Upper lobe of right lung (tissue), 1 donor: ENCODE measurements at regions not wholly inside any gene's neighbourhood (a gene's known extent, or its start where the extent isn't known, plus 50 kb on each side); places are given as distances from the start of the nearest gene placed in this dataset.

ENCODE experiments used
- ATAC-seq: fragments of 200-7000 bp; cut with Tn5 transposase; one replicate; pipeline ENCODE4 v1.9.1; 2020; ENCODE audit warnings: mild to moderate bottlenecking, moderate library complexity
- DNase-seq: peaks from one replicate; pipeline ENCODE4 v3.0.0-alpha.2; 2020
- H3K27ac ChIP-seq: fragments of 200-600 bp; one replicate; pipeline ENCODE4 v1.8.0; 2022
- H3K27me3 ChIP-seq: fragments of 200-600 bp; one replicate; pipeline ENCODE4 v1.8.0; 2022; ENCODE audit warnings: mild to moderate bottlenecking
- H3K36me3 ChIP-seq: fragments of 200-600 bp; one replicate; pipeline ENCODE4 v1.8.0; 2022
- H3K4me1 ChIP-seq: fragments of 200-600 bp; one replicate; pipeline ENCODE4 v1.8.0; 2022
- H3K4me3 ChIP-seq: fragments of 200-600 bp; one replicate; pipeline ENCODE4 v1.8.0; 2022; ENCODE audit warnings: mild to moderate bottlenecking
- H3K9me3 ChIP-seq: fragments of 200-600 bp; one replicate; pipeline ENCODE4 v1.8.0; 2022
- CTCF ChIP-seq: fragments of 200-600 bp; IDR thresholded peaks from one replicate; pipeline ENCODE4 v1.8.0; 2022; ENCODE audit warnings: antibody characterized with exemption
- intact Hi-C: fragments of 100-400 bp; cut with DNase I; formaldehyde crosslinking; loops from one replicate; pipeline ENCODE4 v1.11.0; 2022
- donor health status: DM: no; HTN: yes; CAD: no; lungs with severe emphysema.

- no peaks in the 10 kb centered on the region for H3K9me3 ChIP-seq
- ATAC-seq (no peak), DNase-seq (no peak)
- TF ChIP-seq CTCF: no peak
- intact Hi-C loops: no loop called here
- H3K4me3 ChIP-seq: no peak overlapping the region
- H3K36me3 ChIP-seq: no peaks in the 10 kb centered on the region
- H3K27ac ChIP-seq: no peak overlapping the region
- no peaks in the 10 kb centered on the region for H3K27me3 ChIP-seq
- H3K4me1 ChIP-seq: no peaks in the 10 kb centered on the region
Observed at GRCh38 chr3:180116658-180117057, 79.9 kb upstream of the PEX5L start.

DNA sequence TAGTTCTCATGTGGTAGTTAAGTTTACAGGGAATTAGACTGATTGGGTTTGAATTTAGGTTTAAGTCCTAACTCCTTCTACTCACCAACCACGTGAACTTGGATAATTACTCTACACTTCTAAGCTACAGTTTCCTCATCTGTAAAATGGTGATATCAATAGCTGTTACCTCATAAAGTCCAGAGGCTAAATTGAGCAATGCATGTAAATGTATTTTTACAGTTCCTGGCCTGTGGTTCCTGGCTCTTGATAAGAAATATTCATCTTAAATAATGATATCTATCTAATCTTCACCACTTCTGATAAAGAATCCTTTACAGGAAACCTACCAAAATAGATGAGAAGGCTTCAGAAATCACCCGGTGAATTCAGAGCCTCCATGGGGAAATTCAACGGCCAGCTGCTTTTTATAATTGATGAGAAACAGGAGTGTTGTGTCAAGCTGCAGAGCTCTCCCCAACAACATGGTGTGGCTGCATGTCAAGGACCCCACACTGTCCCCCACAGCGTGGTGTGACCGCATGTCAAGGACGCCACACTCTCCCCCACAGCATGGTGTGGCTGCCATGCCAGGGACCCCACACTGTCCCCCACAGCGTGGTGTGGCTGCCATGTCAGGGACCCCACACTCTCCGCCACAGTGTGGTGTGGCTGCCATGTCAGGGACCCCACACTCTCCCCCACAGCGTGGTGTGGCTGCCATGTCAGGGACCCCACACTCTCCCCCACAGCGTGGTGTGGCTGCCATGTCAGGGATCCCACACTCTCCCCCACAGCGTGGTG, 80.8 kb upstream of the PEX5L start:
- TF ChIP-seq CTCF: no peak
- DNase-seq: no peak

DNA sequence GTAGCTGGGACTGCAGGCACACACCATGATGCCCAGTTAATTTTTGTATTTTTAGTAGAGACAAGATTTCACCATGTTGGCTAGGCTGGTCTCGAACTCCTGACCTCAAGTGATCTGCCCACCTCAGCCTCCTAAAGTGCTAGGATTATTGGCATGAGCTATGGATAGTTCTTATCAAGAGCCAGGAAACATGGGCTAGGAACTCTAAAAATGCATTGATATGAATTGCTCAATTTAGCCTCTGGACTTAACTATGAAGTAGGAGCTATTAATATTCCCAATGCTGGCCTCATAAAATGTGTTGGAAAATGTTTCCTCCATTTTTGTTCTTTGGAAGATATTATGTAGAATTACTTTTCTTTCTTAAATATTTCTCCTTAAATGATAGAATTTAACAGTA, 82.8 kb upstream of the PEX5L start:
- intact Hi-C loops: no loop called here
- ATAC-seq (no peak), DNase-seq (no peak)
- Histone ChIP-seq H3K9me3 (no peaks in the 10 kb centered on the region), H3K27ac (no peak overlapping the region), H3K4me1 (no peaks in the 10 kb centered on the region), H3K27me3 (no peaks in the 10 kb centered on the region), H3K36me3 (no peaks in the 10 kb centered on the region), H3K4me3 (no peak overlapping the region)
- TF ChIP-seq CTCF: no peak

More for the DNA sequence above, 80.8 kb upstream of the PEX5L start:
- intact Hi-C loops: no loop called here
- no peak overlapping the region for H3K27ac ChIP-seq
- H3K4me3 ChIP-seq: no peak overlapping the region
- H3K27me3 ChIP-seq: no peaks in the 10 kb centered on the region
- no peaks in the 10 kb centered on the region for H3K4me1 ChIP-seq
- no peaks in the 10 kb centered on the region for H3K36me3 ChIP-seq
- no peaks in the 10 kb centered on the region for H3K9me3 ChIP-seq
- ATAC-seq: no peak

GRCh38 chr3:180123928-180124327, 87.2 kb upstream of the PEX5L start:
- H3K27me3 ChIP-seq: no peaks in the 10 kb centered on the region
- H3K36me3 ChIP-seq: no peaks in the 10 kb centered on the region
- no peak for DNase-seq
- no peak overlapping the region for H3K27ac ChIP-seq
- H3K4me1 ChIP-seq: no peaks in the 10 kb centered on the region
- no peak overlapping the region for H3K4me3 ChIP-seq
- H3K9me3 ChIP-seq: no peaks in the 10 kb centered on the region
- intact Hi-C loops: no loop called here
- ATAC-seq: no peak
- no peak for TF ChIP-seq CTCF

GRCh38 chr3:180131169-180131568, 94.4 kb upstream of the PEX5L start:
- TF ChIP-seq CTCF: no peak
- DNase-seq (no peak), ATAC-seq (no peak)
- Histone ChIP-seq H3K27me3 (no peaks in the 10 kb centered on the region), H3K4me3 (no peak overlapping the region), H3K4me1 (no peaks in the 10 kb centered on the region), H3K27ac (no peak overlapping the region), H3K9me3 (no peaks in the 10 kb centered on the region), H3K36me3 (no peaks in the 10 kb centered on the region)
- intact Hi-C loops: no loop called here

DNA sequence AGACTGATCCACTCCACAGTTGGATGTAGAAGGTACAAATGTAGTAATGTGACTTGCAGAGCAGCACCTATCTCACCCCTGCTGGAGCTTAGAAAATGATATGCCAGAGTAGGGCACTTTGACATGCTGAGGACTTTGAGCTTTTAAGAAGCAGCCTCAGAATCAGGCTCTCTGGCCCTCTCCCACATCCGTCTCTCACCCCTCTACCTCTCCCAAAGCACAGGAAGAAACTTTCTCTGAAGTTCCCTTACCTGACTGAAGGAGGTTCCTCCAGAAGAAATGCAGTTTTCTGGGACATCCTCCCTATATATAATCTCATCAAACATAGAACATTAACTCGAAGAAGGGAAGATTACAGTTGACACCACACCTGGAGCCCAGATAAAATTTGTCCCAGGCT, 98.4 kb upstream of the PEX5L start:
- intact Hi-C loops: no loop called here
- DNase-seq (no peak), ATAC-seq (no peak)
- no peaks in the 10 kb centered on the region for H3K36me3 ChIP-seq
- no peak overlapping the region for H3K4me3 ChIP-seq
- H3K27me3 ChIP-seq: no peaks in the 10 kb centered on the region
- H3K27ac ChIP-seq: no peak overlapping the region
- no peaks in the 10 kb centered on the region for H3K9me3 ChIP-seq
- TF ChIP-seq CTCF: no peak
- no peaks in the 10 kb centered on the region for H3K4me1 ChIP-seq
